ENCODE measurements at regions not wholly inside any gene's neighbourhood (a gene's known extent, or its start where the extent isn't known, plus 50 kb on each side); places are given as distances from the start of the nearest gene placed in this dataset.

DNA sequence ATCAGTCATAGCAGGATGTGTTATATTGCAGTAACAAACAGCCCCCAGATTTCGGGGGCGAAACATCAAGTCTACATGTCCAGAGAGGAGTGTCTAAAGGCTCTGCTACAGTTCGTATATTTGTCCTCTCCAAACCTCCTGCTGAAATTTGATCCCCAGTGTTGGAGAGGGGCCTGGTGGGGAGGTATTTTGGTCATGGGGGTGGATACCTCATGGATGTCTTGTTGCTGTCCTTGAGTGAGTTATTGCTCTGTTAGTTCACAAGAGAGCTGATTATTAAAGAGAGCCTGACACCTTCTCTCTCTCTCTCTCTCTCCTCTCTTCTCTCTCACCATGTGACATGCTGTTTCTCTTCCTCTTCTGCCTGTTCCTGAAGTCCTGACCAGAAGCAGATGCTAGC is 343.7 kb downstream of the TCERG1L start:
- DNase-seq (ENCODE audit: low spot score) = no peak
- TF ChIP-seq, protein P1, sequence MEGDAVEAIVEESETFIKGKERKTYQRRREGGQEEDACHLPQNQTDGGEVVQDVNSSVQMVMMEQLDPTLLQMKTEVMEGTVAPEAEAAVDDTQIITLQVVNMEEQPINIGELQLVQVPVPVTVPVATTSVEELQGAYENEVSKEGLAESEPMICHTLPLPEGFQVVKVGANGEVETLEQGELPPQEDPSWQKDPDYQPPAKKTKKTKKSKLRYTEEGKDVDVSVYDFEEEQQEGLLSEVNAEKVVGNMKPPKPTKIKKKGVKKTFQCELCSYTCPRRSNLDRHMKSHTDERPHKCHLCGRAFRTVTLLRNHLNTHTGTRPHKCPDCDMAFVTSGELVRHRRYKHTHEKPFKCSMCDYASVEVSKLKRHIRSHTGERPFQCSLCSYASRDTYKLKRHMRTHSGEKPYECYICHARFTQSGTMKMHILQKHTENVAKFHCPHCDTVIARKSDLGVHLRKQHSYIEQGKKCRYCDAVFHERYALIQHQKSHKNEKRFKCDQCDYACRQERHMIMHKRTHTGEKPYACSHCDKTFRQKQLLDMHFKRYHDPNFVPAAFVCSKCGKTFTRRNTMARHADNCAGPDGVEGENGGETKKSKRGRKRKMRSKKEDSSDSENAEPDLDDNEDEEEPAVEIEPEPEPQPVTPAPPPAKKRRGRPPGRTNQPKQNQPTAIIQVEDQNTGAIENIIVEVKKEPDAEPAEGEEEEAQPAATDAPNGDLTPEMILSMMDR (IDR thresholded peaks at IDR 0.05; ENCODE audit: extremely low read depth, missing control alignments) = no peak

DNA sequence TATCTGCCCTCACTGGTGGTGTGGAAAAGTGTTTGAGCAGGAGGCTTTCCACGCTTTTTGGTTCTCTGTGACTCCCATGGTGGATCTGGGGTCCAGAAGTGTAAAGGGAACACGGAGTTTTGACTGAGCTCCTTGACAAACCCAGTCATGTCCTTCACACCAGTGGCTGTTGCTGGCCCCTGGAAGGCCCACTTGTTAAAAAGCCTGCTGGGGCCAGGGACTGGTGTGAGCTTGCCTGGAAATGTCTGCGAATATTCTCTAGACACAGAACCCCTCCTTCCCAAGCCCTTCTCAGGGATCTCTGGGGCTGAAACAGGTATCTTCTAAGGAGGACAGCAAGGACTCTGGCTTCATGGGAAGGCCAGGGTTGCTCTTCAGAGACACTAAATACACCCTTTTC is 343.0 kb downstream of the TCERG1L start:
- TF ChIP-seq, protein P1 (IDR thresholded peaks at IDR 0.05; ENCODE audit: extremely low read depth, missing control alignments) = no peak
- no peak for DNase-seq (ENCODE audit: low spot score)

DNA sequence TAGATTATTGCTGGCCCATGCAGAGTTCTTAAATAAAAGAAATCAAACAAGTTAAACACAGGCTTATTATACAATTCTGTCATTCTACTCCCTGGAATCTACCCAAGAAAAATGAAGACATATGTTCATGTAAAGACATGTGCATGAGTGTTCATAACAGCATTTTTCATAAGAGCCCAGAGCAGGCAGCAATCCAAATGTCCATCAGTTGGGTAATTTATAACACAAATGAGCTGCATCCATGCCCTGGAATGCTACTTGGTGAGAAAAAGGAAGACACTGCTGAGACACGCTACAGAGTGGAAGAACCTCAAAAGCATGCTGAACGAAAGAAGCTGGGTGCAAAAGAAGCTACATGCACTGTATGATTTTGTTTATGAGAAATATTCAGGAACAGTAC is 342.6 kb downstream of the TCERG1L start:
- no peak for DNase-seq (ENCODE audit: low spot score)
- TF ChIP-seq, protein P1 (IDR thresholded peaks at IDR 0.05; ENCODE audit: extremely low read depth, missing control alignments) = no peak

DNA sequence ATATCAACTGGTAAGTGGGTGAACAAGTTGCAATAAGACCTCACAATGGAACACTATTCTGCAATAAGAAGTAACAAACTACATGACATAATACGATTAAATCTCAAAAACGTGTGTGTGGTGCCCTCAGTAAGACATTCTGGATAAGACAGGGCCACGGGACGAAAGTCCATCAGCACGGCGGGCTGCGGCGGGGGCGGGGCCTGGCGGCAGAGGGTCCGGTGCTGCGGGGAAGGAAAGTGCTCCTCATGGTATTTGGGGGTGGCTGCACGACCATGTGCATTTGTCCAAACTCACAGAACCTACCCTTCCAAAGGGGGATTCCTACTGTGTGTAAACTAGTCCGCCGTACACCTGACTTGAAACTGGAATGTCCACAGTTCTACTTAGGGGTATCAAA is 341.8 kb downstream of the TCERG1L start:
- TF ChIP-seq, protein P1 (IDR thresholded peaks at IDR 0.05; ENCODE audit: extremely low read depth, missing control alignments) = no peak
- no peak for DNase-seq (ENCODE audit: low spot score)

DNA sequence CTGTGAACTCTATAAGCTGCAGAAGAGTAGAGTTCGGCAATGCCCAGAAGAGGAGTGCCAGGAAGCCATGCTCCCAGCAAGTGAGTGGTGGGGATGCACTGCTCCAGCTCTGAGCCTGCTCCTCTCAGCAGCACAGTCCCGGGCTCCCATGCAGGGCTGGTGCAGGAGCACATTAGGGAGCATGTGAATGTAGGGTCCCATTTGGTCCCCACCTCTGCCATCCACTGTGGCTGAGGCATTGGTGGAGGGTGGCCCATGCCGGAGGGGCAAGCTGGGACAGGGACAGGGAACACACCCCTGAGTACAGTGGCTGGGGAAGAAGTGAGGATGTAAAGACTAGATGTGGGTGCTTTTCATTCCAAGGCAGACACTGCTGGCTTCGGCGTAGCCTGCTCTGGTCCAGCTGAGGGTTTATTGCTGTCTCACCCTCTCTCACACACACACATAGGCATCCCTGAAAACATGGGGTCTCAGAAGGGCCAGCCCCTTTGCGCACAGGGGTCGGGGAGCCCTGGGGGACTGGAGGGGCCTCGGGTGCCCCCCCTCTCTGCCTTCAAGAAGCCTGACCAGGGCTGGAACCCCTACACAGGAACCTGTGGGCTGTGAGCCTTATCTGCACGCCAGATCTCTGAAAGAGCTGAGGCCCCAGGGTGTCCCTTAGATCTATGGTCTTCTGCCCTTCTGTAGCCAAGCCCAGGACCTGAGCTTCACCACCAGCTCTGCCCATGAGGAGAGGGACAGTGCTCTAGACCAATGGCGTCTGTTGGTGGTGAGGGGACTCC is 341.0 kb downstream of the TCERG1L start:
- TF ChIP-seq, protein P1 (IDR thresholded peaks at IDR 0.05; ENCODE audit: extremely low read depth, missing control alignments) = no peak
- DNase-seq (ENCODE audit: low spot score) = no peak

DNA sequence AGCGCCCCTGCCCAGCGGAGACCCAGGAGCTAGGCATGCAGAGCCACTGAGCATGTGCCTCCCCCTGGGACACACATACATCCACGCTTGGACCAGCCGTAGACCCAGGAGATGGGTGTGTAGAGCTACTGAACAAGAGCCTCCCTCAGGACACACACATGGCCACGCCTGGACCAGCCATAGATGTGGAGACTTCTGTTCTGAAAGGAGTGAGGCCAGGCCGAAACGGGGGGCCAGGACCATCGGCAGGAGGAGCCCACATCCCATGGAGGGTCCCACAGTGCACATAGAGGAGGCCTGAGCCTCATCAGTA is 340.4 kb downstream of the TCERG1L start:
- TF ChIP-seq, protein P1 (IDR thresholded peaks at IDR 0.05; ENCODE audit: extremely low read depth, missing control alignments) = no peak
- DNase-seq (ENCODE audit: low spot score) = no peak

DNA sequence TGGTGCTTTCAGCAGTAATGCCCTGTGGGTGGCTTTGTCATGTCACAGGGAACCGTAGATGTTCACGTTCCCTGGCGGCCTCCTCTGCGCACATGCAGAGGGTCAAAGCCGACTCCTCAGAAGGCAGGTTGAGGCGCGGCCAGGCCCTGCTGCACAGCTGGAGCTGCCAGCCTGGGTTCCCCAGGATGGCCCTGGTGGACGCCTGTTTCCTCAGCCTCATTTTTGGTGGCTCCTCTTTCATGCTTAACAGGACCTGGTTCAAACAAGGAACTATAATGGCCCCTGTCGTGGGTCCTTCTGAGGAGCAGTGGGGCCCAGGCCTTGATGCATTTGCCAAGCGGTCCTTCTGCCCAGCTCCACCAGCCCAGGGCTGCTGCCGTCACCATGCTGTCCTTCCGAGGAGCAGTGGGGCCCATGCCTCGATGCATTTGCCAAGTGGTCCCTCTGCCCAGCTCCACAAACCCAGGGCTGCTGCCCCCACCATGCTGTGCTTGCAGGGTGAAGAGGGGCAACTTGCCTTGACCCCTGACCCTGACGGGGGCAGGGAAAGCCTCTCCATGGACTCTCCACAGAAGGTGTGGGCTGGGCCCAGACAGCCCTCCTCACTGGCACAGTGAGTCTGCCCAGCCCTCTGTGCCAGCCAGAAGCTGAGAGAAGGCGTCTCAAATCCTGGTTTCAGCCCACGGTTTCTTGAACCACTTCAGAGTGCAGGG is 338.2 kb downstream of the TCERG1L start:
- TF ChIP-seq, protein P1 (IDR thresholded peaks at IDR 0.05; ENCODE audit: extremely low read depth, missing control alignments) = no peak
- no peak for DNase-seq (ENCODE audit: low spot score)
